Tibial artery (tissue), 4 donors: ENCODE measurements at regions not wholly inside any gene's neighbourhood (a gene's known extent, or its start where the extent isn't known, plus 50 kb on each side); places are given as distances from the start of the nearest gene placed in this dataset.

Source experiments
- DNase-seq, 2 donors: peaks; one replicate each; pipeline ENCODE4 v3.0.0-alpha.2; 2019
- H3K27ac ChIP-seq, 2 donors: fragments of 200-600 bp; sonication (generic) in 1 of 2; 1 replicate in 1 of 2; 2 replicates in 1 of 2; pipeline ENCODE4 v1.5.1; 2018 to 2019; ENCODE audit warnings: mild to moderate bottlenecking in 1 of 2
- H3K27me3 ChIP-seq, 2 donors: fragments of 200-600 bp; sonication (generic) in 1 of 2; one replicate each; pipeline versions ENCODE4 v1.5.1 to v1.6.0; 2016 to 2019
- H3K36me3 ChIP-seq, 3 donors: fragments of 200-600 bp; sonication (generic) in 2 of 3; one replicate each; pipeline ENCODE4 v1.5.1; 2016 to 2019; ENCODE audit warnings: mild to moderate bottlenecking in 2 of 3
- H3K4me1 ChIP-seq, 4 donors: fragments of 200-600 bp; sonication (generic) in 2 of 4; 1 replicate in 3 of 4; 2 replicates in 1 of 4; pipeline ENCODE4 v1.5.1; 2016 to 2019
- H3K4me3 ChIP-seq, 2 donors: fragments of 200-600 bp; sonication (generic) in 1 of 2; 1 replicate in 1 of 2; 2 replicates in 1 of 2; pipeline ENCODE4 v1.5.1; 2018 to 2019; ENCODE audit warnings: mild to moderate bottlenecking in 2 of 2
- H3K9me3 ChIP-seq, 3 donors: fragments of 200-600 bp; sonication (generic) in 1 of 3; one replicate each; pipeline ENCODE4 v1.5.1; 2016 to 2019
- intact Hi-C: fragments of 100-400 bp; cut with DNase I; formaldehyde crosslinking; loops from one replicate; pipeline ENCODE4 v1.15.0; 2023; ENCODE audit warnings: low total_unique reads
- TF ChIP-seq, protein P1 (sequence below), 2 experiments: fragments of 200-600 bp in 1 of 2; fragments of 450-650 bp in 1 of 2; IDR thresholded peaks; one replicate each; pipeline ENCODE4 v1.5.1; 2017 to 2019; ENCODE audit warnings: antibody characterized with exemption in 2 of 2, mild to moderate bottlenecking in 1 of 2, moderate library complexity in 1 of 2

DNA sequence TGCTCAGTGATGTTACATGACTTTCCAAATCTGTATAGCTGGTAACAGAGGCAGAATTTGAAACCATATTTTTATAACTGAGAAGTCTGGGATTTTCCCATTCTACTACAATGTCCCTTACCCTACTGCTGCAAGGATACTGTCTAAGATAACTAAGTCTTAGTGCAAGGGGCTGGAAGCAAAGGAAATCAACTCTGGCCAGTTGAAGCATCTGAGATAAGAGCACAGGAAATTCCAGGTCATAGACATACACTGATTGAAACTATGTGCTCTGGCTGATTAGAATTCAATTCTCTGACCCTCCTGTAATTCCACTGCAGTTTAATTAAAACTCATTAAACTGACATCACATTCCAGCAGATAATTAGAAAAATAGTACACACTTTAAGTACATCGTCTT, 267.7 kb upstream of the C1orf87 start:
- H3K36me3 ChIP-seq, result no peaks in the 10 kb centered on the region
- H3K27me3 ChIP-seq, result no peaks in the 10 kb centered on the region
- no peak overlapping the region for H3K27ac ChIP-seq
- H3K9me3 ChIP-seq, result no peaks in the 10 kb centered on the region
- H3K4me1 ChIP-seq, result peaks cover 0 to 6% (median 0%) of the 10 kb centered on the region in 4 donors
- intact Hi-C loops, result no loop called here
- TF ChIP-seq, protein P1, sequence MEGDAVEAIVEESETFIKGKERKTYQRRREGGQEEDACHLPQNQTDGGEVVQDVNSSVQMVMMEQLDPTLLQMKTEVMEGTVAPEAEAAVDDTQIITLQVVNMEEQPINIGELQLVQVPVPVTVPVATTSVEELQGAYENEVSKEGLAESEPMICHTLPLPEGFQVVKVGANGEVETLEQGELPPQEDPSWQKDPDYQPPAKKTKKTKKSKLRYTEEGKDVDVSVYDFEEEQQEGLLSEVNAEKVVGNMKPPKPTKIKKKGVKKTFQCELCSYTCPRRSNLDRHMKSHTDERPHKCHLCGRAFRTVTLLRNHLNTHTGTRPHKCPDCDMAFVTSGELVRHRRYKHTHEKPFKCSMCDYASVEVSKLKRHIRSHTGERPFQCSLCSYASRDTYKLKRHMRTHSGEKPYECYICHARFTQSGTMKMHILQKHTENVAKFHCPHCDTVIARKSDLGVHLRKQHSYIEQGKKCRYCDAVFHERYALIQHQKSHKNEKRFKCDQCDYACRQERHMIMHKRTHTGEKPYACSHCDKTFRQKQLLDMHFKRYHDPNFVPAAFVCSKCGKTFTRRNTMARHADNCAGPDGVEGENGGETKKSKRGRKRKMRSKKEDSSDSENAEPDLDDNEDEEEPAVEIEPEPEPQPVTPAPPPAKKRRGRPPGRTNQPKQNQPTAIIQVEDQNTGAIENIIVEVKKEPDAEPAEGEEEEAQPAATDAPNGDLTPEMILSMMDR (IDR thresholded peaks at IDR 0.05), result no peak
- no peak for DNase-seq
- no peak overlapping the region for H3K4me3 ChIP-seq

DNA sequence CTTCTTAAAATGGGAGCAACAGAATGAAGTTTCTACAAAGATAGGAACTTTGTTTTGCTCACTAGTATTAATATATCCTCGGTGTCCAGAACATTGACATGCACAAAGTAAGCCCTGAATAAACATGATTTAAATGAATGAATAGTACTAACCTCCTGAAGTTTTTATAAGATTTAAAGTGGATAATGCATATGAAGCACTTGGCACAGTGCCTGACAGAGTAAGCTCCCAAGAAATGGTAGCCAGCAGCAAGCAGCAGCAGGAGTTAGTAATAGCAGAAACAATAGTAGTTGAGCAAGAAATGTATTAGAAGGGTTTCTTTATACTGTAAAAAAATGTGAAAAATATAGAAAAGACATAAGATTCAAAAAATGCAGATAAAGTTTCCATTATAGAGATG, 258.1 kb upstream of the C1orf87 start:
- TF ChIP-seq, protein P1 (IDR thresholded peaks at IDR 0.05), result no peak
- Histone ChIP-seq H3K4me3 (no peak overlapping the region), H3K27ac (no peak overlapping the region), H3K4me1 (no peaks in the 10 kb centered on the region), H3K9me3 (peaks cover 0 to 14% (median 0%) of the 10 kb centered on the region in 3 donors), H3K36me3 (no peaks in the 10 kb centered on the region), H3K27me3 (no peaks in the 10 kb centered on the region)
- no peak for DNase-seq
- intact Hi-C loops, result no loop called here

DNA sequence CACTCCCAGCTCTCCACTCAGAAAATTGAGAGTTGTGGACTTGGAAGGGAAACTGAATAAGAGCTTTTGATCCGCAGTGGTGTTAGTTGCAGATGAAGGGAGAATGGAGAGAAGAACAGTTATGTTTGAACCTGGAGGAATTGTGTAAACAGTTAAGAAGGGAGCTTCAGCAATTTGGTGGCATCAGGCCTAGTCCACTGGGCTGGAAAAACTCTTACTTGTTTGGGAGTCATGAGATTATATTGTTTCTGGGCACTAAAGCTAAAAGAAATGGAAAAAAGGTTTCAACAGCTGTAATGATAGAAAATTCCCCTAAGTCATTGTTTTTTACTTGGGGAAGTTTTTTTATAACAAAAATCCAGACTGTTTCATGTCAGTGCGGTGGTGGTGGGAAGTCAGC, 256.1 kb upstream of the C1orf87 start:
- peaks cover 0 to 14% (median 0%) of the 10 kb centered on the region in 3 donors for H3K9me3 ChIP-seq
- intact Hi-C loops, result no loop called here
- H3K4me1 ChIP-seq, result no peaks in the 10 kb centered on the region
- H3K27me3 ChIP-seq, result no peaks in the 10 kb centered on the region
- no peaks in the 10 kb centered on the region for H3K36me3 ChIP-seq
- DNase-seq, result no peak
- TF ChIP-seq, protein P1 (IDR thresholded peaks at IDR 0.05), result no peak
- no peak overlapping the region for H3K4me3 ChIP-seq
- no peak overlapping the region for H3K27ac ChIP-seq

DNA sequence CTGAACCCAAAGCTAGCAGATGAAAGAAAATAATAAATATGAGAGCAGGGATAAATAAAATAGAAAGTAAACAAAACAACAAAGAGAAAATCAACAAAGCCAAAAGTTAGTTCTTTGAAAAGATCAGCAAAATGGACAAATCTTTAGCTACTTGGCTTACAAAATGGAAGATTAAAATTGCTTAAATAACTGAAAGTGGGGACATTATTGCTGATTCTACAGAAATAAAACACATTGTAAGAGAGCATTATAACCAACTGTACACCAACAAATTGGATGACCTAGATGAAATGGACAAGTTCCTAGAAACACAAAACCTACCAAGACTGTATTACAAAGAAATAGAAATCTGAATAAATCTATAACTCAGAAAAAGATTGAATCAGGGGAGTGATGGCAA, 238.3 kb upstream of the C1orf87 start:
- Histone ChIP-seq H3K9me3 (peaks cover 0 to 6% (median 0%) of the 10 kb centered on the region in 3 donors), H3K27me3 (no peaks in the 10 kb centered on the region), H3K36me3 (no peaks in the 10 kb centered on the region), H3K4me1 (no peaks in the 10 kb centered on the region), H3K4me3 (no peak overlapping the region), H3K27ac (no peak overlapping the region)
- DNase-seq, result no peak
- TF ChIP-seq, protein P1 (IDR thresholded peaks at IDR 0.05), result no peak
- intact Hi-C loops, result no loop called here

DNA sequence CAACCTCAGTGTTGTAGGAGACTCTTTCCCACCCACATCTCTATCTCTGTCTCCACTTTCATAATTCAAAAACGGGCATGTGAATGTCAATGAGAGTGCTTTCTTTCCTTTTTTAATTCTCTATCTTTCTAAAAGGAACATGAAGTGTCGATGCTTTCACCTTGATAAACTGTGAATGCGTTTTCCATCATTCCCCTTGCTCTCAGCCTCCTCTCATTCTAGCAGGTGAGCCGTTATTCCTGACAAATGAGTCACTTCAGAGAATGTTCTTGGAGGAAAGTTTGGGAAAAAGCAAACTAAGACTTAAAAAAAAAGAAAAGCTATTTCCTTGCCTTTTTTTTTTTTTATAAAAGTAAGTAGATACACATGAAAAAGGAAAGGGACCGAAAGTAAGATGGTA, 226.0 kb upstream of the C1orf87 start:
- Histone ChIP-seq H3K4me3 (no peak overlapping the region), H3K9me3 (no peaks in the 10 kb centered on the region), H3K36me3 (no peaks in the 10 kb centered on the region), H3K4me1 (no peaks in the 10 kb centered on the region), H3K27me3 (no peaks in the 10 kb centered on the region), H3K27ac (no peak overlapping the region)
- intact Hi-C loops, result no loop called here
- DNase-seq, result no peak
- TF ChIP-seq, protein P1 (IDR thresholded peaks at IDR 0.05), result no peak

- no peak overlapping the region for H3K4me3 ChIP-seq
- TF ChIP-seq, protein P1 (IDR thresholded peaks at IDR 0.05), result no peak
- no peak for DNase-seq
- no peaks in the 10 kb centered on the region for H3K27me3 ChIP-seq
- no peaks in the 10 kb centered on the region for H3K9me3 ChIP-seq
- no peaks in the 10 kb centered on the region for H3K4me1 ChIP-seq
- intact Hi-C loops, result no loop called here
- H3K36me3 ChIP-seq, result no peaks in the 10 kb centered on the region
- H3K27ac ChIP-seq, result no peak overlapping the region
Measured at GRCh38 chr1:60298290-60298689, 224.7 kb upstream of the C1orf87 start.
